ENCODE measurements at regions not wholly inside any gene's neighbourhood (a gene's known extent, or its start where the extent isn't known, plus 50 kb on each side); places are given as distances from the start of the nearest gene placed in this dataset.

- no peak overlapping the region for H3K4me3 ChIP-seq (ENCODE audit: low read depth, low read length)
- no peak for DNase-seq (ENCODE audit: low read depth)
- TF ChIP-seq CTCF (IDR thresholded peaks at IDR 0.05; ENCODE audit: low read depth, low read length, missing control alignments) = no peak
- in situ Hi-C loops (cut with HindIII; ENCODE audit: low sequenced_read_pairs) = no loop called here
Observed at GRCh38 chr22:47781427-47782111, 1019.1 kb downstream of the TBC1D22A start.

GRCh38 chr22:47781024-47781423 lies 1018.6 kb downstream of the TBC1D22A start:
- no peak overlapping the region for H3K4me3 ChIP-seq (ENCODE audit: low read depth, low read length)
- TF ChIP-seq CTCF (IDR thresholded peaks at IDR 0.05; ENCODE audit: low read depth, low read length, missing control alignments) = no peak
- no peak for DNase-seq (ENCODE audit: low read depth)
- in situ Hi-C loops (cut with HindIII; ENCODE audit: low sequenced_read_pairs) = no loop called here

GRCh38 chr22:47780281-47780875 lies 1017.9 kb downstream of the TBC1D22A start:
- in situ Hi-C loops (cut with HindIII; ENCODE audit: low sequenced_read_pairs) = no loop called here
- TF ChIP-seq CTCF (IDR thresholded peaks at IDR 0.05; ENCODE audit: low read depth, low read length, missing control alignments) = no peak
- DNase-seq (ENCODE audit: low read depth) = no peak
- H3K4me3 ChIP-seq (ENCODE audit: low read depth, low read length) = no peak overlapping the region

GRCh38 chr22:47779474-47779873 lies 1017.0 kb downstream of the TBC1D22A start:
- DNase-seq (ENCODE audit: low read depth) = no peak
- in situ Hi-C loops (cut with HindIII; ENCODE audit: low sequenced_read_pairs) = no loop called here
- H3K4me3 ChIP-seq (ENCODE audit: low read depth, low read length) = no peak overlapping the region
- no peak for TF ChIP-seq CTCF (IDR thresholded peaks at IDR 0.05; ENCODE audit: low read depth, low read length, missing control alignments)

GRCh38 chr22:47778160-47778658 lies 1015.8 kb downstream of the TBC1D22A start:
- in situ Hi-C loops (cut with HindIII; ENCODE audit: low sequenced_read_pairs) = no loop called here

GRCh38 chr22:47777426-47777825 lies 1015.0 kb downstream of the TBC1D22A start:
- in situ Hi-C loops (cut with HindIII; ENCODE audit: low sequenced_read_pairs) = no loop called here
- TF ChIP-seq CTCF (IDR thresholded peaks at IDR 0.05; ENCODE audit: low read depth, low read length, missing control alignments) = no peak
- no peak overlapping the region for H3K4me3 ChIP-seq (ENCODE audit: low read depth, low read length)
- DNase-seq (ENCODE audit: low read depth) = no peak

More at GRCh38 chr22:47778160-47778658, 1015.8 kb downstream of the TBC1D22A start:
- DNase-seq (ENCODE audit: low read depth) = no peak
- H3K4me3 ChIP-seq (ENCODE audit: low read depth, low read length) = no peak overlapping the region
- no peak for TF ChIP-seq CTCF (IDR thresholded peaks at IDR 0.05; ENCODE audit: low read depth, low read length, missing control alignments)
